HG03558 (cell line): ENCODE measurements at regions not wholly inside any gene's neighbourhood (a gene's known extent, or its start where the extent isn't known, plus 50 kb on each side); places are given as distances from the start of the nearest gene placed in this dataset.
"Not testable (repeated sequence)": the region's sequence is repeated elsewhere in the genome, so short reads cannot be mapped to it uniquely, and the experiment has no call there.

ENCODE experiments used
- ATAC-seq: cut with Tn5 transposase; IDR thresholded peaks from one replicate; pipeline ENCODE4 v1.9.1; 2021; ENCODE audit warnings: moderate number of reproducible peaks; ENCODE audit not compliant: unreplicated experiment; ENCODE audit errors: extremely low read depth

GRCh38 chr4:181757910-181758660 is 485.1 kb upstream of the TENM3 start:
- no peak for ATAC-seq

GRCh38 chr4:181760560-181760959 is 482.6 kb upstream of the TENM3 start:
- ATAC-seq, result no peak

- ATAC-seq, result no peak
These were observed 482.0 kb upstream of the TENM3 start for GRCh38 chr4:181761156-181761555.

GRCh38 chr4:181766061-181766548 is 477.1 kb upstream of the TENM3 start:
- ATAC-seq, result no peak

- no peak for ATAC-seq
These were observed 472.2 kb upstream of the TENM3 start for GRCh38 chr4:181770971-181771370.

GRCh38 chr4:181775298-181775697 is 467.9 kb upstream of the TENM3 start:
- ATAC-seq, result no peak

- no peak for ATAC-seq
These were observed 466.7 kb upstream of the TENM3 start for GRCh38 chr4:181776264-181777054.

GRCh38 chr4:181777518-181777917 is 465.7 kb upstream of the TENM3 start:
- no peak for ATAC-seq

GRCh38 chr4:181784881-181785280 is 458.3 kb upstream of the TENM3 start:
- ATAC-seq, result no peak

- ATAC-seq, result no peak
These were observed 450.6 kb upstream of the TENM3 start for GRCh38 chr4:181792641-181793040.

GRCh38 chr4:181793096-181793495 is 450.1 kb upstream of the TENM3 start:
- ATAC-seq, result no peak

GRCh38 chr4:181796502-181796901 is 446.7 kb upstream of the TENM3 start:
- ATAC-seq, result no peak

- ATAC-seq, result no peak
These were observed 444.7 kb upstream of the TENM3 start for GRCh38 chr4:181798536-181798935.

GRCh38 chr4:181799561-181800069 is 443.6 kb upstream of the TENM3 start:
- ATAC-seq, result no peak

GRCh38 chr4:181802207-181802606 is 441.0 kb upstream of the TENM3 start:
- ATAC-seq, result no peak

GRCh38 chr4:181807771-181808170 is 435.4 kb upstream of the TENM3 start:
- ATAC-seq, result no peak

GRCh38 chr4:181810711-181811110 is 432.5 kb upstream of the TENM3 start:
- no peak for ATAC-seq

- not testable (repeated sequence) for ATAC-seq
These were observed 431.7 kb upstream of the TENM3 start for GRCh38 chr4:181811550-181811949.

- no peak for ATAC-seq
These were observed 423.3 kb upstream of the TENM3 start for GRCh38 chr4:181819946-181820345.

GRCh38 chr4:181820553-181820952 is 422.6 kb upstream of the TENM3 start:
- no peak for ATAC-seq
